ENCODE measurements at regions not wholly inside any gene's neighbourhood (a gene's known extent, or its start where the extent isn't known, plus 50 kb on each side); places are given as distances from the start of the nearest gene placed in this dataset.

- no peak for FAIRE-seq
- intact Hi-C loops (cut with micrococcal nuclease; ENCODE audit: unreplicated experiment) (no loop called here), in situ Hi-C loops (cut with HindIII; ENCODE audit: extremely low pct_ligation_motif_present, low pct_unique_long_range_greater_than_20kb) (loop anchor here (25.0 kb wide), 1 partner anchor 367 kb away; no protein-coding TSS in a partner anchor)
- H3K27ac ChIP-seq (ENCODE audit: extremely low read length, insufficient read depth, low read length) = no peak overlapping the region
- TF ChIP-seq HDAC2 (CRISPR knock-in tag; IDR thresholded peaks at IDR 0.05) (no peak), ATF3 (CRISPR knock-in tag; IDR thresholded peaks at IDR 0.05) (no peak), PPARG (CRISPR knock-in tag; conservative IDR thresholded peaks at IDR 0.05) (no peak), FOXA1 (IDR thresholded peaks at IDR 0.05) (no peak), FOXA1 (CRISPR knock-in tag; IDR thresholded peaks at IDR 0.05) (no peak), MTA3 (CRISPR knock-in tag; IDR thresholded peaks at IDR 0.05) (no peak), MTERF4 (CRISPR knock-in tag; IDR thresholded peaks at IDR 0.05) (no peak), JDP2 (CRISPR knock-in tag; IDR thresholded peaks at IDR 0.05; ENCODE audit: borderline replicate concordance) (no peak), ZNF629 (CRISPR knock-in tag; conservative IDR thresholded peaks at IDR 0.05) (no peak)
- no peak overlapping the region for H2AFZ ChIP-seq (ENCODE audit: low read length)
- no peaks in the 10 kb centered on the region for H3K9me3 ChIP-seq (ENCODE audit: low read length)
- peaks cover 12 to 67% of the 10 kb centered on the region in 2 experiments; a peak in 3 of 5 replicates for H3K27me3 ChIP-seq (ENCODE audit: control insufficient read depth in 1 of 2, insufficient read depth in 2 of 2, low read length in 2 of 2)
- no peak for ATAC-seq
- H3K4me3 ChIP-seq (replicated peaks in 1 of 3; ENCODE audit: insufficient read depth in 1 of 3, low read depth in 2 of 3, low read length in 3 of 3) = no peak overlapping the region
- CTCF ChIA-PET (ENCODE audit: low intra/inter-chr PET ratio, low total read pairs) = no interaction called here
- BruUV-seq (replicated peaks) = no TSS peak
- H3K36me3 ChIP-seq (replicated peaks in 1 of 2; ENCODE audit: control insufficient read depth in 1 of 2, insufficient read depth in 2 of 2, low read length in 2 of 2) = no peaks in the 10 kb centered on the region
- H3K4me2 ChIP-seq (ENCODE audit: low read depth, low read length) = no peak overlapping the region
- 8% methylated on average over 6 of the region's 17 CpGs for whole genome bisulfite sequencing (ENCODE audit: low lambda C conversion rate)
- no peak overlapping the region for H3K9ac ChIP-seq (ENCODE audit: insufficient read depth, low read depth, low read length)
- no peaks in the 10 kb centered on the region for H3K4me1 ChIP-seq (ENCODE audit: insufficient read depth, low read length)
- no peaks in the 10 kb centered on the region for H4K20me1 ChIP-seq (ENCODE audit: insufficient read depth, low read length)
- no peaks in the 10 kb centered on the region for H3K79me2 ChIP-seq (ENCODE audit: insufficient read depth, low read length)
- POLR2A ChIA-PET = no interaction called here
- no peak for DNase-seq (ENCODE audit: low spot score)
Measured at GRCh38 chr7:155395176-155395797, 62.6 kb upstream of the EN2 start.
